Peyer's patch (tissue), 4 donors: ENCODE measurements at regions not wholly inside any gene's neighbourhood (a gene's known extent, or its start where the extent isn't known, plus 50 kb on each side); places are given as distances from the start of the nearest gene placed in this dataset.

Experiments used
- POLR2A ChIP-seq, 2 donors: fragments of 450-650 bp; IDR thresholded peaks; one replicate each; pipeline ENCODE4 v1.5.1; 2017; ENCODE audit warnings: antibody characterized with exemption in 2 of 2, mild to moderate bottlenecking in 2 of 2, moderate library complexity in 2 of 2
- TF ChIP-seq, protein P1 (sequence below), 6 experiments: fragments of 450-650 bp in 4 of 6; fragments of 200-600 bp in 2 of 6; sonication (generic) in 1 of 6; IDR thresholded peaks; one replicate each; pipeline ENCODE4 v1.5.1; 2017 to 2019; ENCODE audit warnings: antibody characterized with exemption in 6 of 6, mild to moderate bottlenecking in 3 of 6, moderate library complexity in 1 of 6

- TF ChIP-seq, protein P1, sequence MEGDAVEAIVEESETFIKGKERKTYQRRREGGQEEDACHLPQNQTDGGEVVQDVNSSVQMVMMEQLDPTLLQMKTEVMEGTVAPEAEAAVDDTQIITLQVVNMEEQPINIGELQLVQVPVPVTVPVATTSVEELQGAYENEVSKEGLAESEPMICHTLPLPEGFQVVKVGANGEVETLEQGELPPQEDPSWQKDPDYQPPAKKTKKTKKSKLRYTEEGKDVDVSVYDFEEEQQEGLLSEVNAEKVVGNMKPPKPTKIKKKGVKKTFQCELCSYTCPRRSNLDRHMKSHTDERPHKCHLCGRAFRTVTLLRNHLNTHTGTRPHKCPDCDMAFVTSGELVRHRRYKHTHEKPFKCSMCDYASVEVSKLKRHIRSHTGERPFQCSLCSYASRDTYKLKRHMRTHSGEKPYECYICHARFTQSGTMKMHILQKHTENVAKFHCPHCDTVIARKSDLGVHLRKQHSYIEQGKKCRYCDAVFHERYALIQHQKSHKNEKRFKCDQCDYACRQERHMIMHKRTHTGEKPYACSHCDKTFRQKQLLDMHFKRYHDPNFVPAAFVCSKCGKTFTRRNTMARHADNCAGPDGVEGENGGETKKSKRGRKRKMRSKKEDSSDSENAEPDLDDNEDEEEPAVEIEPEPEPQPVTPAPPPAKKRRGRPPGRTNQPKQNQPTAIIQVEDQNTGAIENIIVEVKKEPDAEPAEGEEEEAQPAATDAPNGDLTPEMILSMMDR (IDR thresholded peaks at IDR 0.05) = no peak
- no peak for TF ChIP-seq POLR2A (IDR thresholded peaks at IDR 0.05)
These were observed 233.8 kb upstream of the PRKCQ start for GRCh38 chr10:6813856-6814255.
